ENCODE measurements at regions not wholly inside any gene's neighbourhood (a gene's known extent, or its start where the extent isn't known, plus 50 kb on each side); places are given as distances from the start of the nearest gene placed in this dataset.

DNA sequence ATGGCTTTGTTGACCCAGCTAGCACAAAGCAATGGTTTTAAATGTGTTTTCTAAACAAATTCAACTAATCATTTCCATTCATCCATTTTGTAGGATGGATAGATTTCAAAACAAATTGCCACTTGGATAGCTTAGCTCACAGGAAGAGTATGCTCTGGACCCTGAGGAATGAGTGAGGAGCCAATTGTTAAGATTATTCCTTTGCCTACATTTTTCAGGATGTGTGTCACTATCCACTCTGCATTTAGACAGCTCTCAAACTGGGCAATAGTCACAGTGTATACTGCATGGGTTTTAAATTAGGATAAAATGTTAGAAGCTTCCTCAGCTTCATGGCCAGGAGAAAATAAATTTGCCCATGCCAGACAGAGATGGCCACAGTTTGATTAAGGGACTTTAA, 605.6 kb upstream of the TEX47 start:
- no peaks in the 10 kb centered on the region for H3K4me1 ChIP-seq (replicated peaks in 1 of 2; ENCODE audit: control insufficient read depth in 2 of 2, insufficient read depth in 2 of 2, low read length in 2 of 2)
- H3K27me3 ChIP-seq (ENCODE audit: control insufficient read depth in 2 of 2, insufficient read depth in 2 of 2, low read length in 2 of 2) = no peaks in the 10 kb centered on the region
- intact Hi-C loops (cut with micrococcal nuclease) = no loop called here
- no peaks in the 10 kb centered on the region for H4K20me1 ChIP-seq (replicated peaks; ENCODE audit: control insufficient read depth, insufficient read depth, low read length)
- H3K36me3 ChIP-seq (ENCODE audit: control insufficient read depth, insufficient read depth, low read length) = no peaks in the 10 kb centered on the region
- no peak overlapping the region for H3K4me3 ChIP-seq
- no peak for FAIRE-seq
- no peak overlapping the region for H2AFZ ChIP-seq (ENCODE audit: low read depth, low read length)
- H3K79me2 ChIP-seq (ENCODE audit: control insufficient read depth, insufficient read depth, low read length) = no peaks in the 10 kb centered on the region
- no peak for TF ChIP-seq ZFP36 (IDR thresholded peaks at IDR 0.05; ENCODE audit: low read depth, low read length, partially characterized antibody)
- TF ChIP-seq JUN (IDR thresholded peaks at IDR 0.05; ENCODE audit: borderline replicate concordance, low read depth, low read length) = no peak
- no peak for TF ChIP-seq JUN (CRISPR knock-in tag; IDR thresholded peaks at IDR 0.05; ENCODE audit: borderline replicate concordance)
- no peak for TF ChIP-seq TAF9B (IDR thresholded peaks at IDR 0.05; ENCODE audit: partially characterized antibody)
- TF ChIP-seq, protein P1, sequence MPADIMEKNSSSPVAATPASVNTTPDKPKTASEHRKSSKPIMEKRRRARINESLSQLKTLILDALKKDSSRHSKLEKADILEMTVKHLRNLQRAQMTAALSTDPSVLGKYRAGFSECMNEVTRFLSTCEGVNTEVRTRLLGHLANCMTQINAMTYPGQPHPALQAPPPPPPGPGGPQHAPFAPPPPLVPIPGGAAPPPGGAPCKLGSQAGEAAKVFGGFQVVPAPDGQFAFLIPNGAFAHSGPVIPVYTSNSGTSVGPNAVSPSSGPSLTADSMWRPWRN (IDR thresholded peaks at IDR 0.05; ENCODE audit: low read depth) = no peak
- no peak for TF ChIP-seq ZC3H11A (IDR thresholded peaks at IDR 0.05; ENCODE audit: low read depth, low read length)
- no peak for TF ChIP-seq ZNF778 (CRISPR knock-in tag; IDR thresholded peaks at IDR 0.05)
- TF ChIP-seq, protein P2, sequence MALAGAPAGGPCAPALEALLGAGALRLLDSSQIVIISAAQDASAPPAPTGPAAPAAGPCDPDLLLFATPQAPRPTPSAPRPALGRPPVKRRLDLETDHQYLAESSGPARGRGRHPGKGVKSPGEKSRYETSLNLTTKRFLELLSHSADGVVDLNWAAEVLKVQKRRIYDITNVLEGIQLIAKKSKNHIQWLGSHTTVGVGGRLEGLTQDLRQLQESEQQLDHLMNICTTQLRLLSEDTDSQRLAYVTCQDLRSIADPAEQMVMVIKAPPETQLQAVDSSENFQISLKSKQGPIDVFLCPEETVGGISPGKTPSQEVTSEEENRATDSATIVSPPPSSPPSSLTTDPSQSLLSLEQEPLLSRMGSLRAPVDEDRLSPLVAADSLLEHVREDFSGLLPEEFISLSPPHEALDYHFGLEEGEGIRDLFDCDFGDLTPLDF (CRISPR knock-in tag; IDR thresholded peaks at IDR 0.05) = no peak
- TF ChIP-seq, protein P3, sequence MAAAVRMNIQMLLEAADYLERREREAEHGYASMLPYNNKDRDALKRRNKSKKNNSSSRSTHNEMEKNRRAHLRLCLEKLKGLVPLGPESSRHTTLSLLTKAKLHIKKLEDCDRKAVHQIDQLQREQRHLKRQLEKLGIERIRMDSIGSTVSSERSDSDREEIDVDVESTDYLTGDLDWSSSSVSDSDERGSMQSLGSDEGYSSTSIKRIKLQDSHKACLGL (CRISPR knock-in tag; IDR thresholded peaks at IDR 0.05; ENCODE audit: borderline replicate concordance, poor library complexity, severe bottlenecking) = no peak
- no peak for TF ChIP-seq TCF7L2 (IDR thresholded peaks at IDR 0.05; ENCODE audit: low read depth, low read length)
- TF ChIP-seq CREBBP (IDR thresholded peaks at IDR 0.05; ENCODE audit: low read depth, low read length) = no peak
- TF ChIP-seq, protein P4, sequence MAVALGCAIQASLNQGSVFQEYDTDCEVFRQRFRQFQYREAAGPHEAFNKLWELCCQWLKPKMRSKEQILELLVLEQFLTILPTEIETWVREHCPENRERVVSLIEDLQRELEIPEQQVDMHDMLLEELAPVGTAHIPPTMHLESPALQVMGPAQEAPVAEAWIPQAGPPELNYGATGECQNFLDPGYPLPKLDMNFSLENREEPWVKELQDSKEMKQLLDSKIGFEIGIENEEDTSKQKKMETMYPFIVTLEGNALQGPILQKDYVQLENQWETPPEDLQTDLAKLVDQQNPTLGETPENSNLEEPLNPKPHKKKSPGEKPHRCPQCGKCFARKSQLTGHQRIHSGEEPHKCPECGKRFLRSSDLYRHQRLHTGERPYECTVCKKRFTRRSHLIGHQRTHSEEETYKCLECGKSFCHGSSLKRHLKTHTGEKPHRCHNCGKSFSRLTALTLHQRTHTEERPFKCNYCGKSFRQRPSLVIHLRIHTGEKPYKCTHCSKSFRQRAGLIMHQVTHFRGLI (CRISPR knock-in tag; IDR thresholded peaks at IDR 0.05) = no peak
- TF ChIP-seq, protein P5, sequence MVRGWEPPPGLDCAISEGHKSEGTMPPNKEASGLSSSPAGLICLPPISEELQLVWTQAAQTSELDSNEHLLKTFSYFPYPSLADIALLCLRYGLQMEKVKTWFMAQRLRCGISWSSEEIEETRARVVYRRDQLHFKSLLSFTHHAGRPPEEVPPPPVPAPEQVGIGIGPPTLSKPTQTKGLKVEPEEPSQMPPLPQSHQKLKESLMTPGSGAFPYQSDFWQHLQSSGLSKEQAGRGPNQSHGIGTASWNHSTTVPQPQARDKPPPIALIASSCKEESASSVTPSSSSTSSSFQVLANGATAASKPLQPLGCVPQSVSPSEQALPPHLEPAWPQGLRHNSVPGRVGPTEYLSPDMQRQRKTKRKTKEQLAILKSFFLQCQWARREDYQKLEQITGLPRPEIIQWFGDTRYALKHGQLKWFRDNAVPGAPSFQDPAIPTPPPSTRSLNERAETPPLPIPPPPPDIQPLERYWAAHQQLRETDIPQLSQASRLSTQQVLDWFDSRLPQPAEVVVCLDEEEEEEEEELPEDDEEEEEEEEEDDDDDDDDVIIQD (CRISPR knock-in tag; IDR thresholded peaks at IDR 0.05) = no peak
- H3K9ac ChIP-seq (ENCODE audit: insufficient read depth in 1 of 2, low read depth in 2 of 2, low read length in 2 of 2) = no peak overlapping the region
- no peak overlapping the region for H3K4me2 ChIP-seq (ENCODE audit: insufficient read depth, low read length)
- no peak overlapping the region for H3K27ac ChIP-seq (ENCODE audit: extremely low read depth, low read depth, low read length)
- no peaks in the 10 kb centered on the region for H3K9me1 ChIP-seq (ENCODE audit: control insufficient read depth, insufficient read depth, low read length)
- no peak for ATAC-seq
- ChIA-PET POLR2A (no interaction called here), CTCF (ENCODE audit: low intra/inter-chr PET ratio) (no interaction called here)
- no TSS peak for BruUV-seq (replicated peaks)
- H3K9me3 ChIP-seq (replicated peaks; ENCODE audit: control insufficient read depth, insufficient read depth, low read depth, low read length) = no peaks in the 10 kb centered on the region; the same call in 1 of the 2 replicates
- in situ Hi-C loops (cut with MboI) = no loop called here
- no peak for DNase-seq (ENCODE audit: extremely low read depth in 1 of 4, low spot score in 3 of 4)

Measured in K562 (cell line).